H9 (cell line): ENCODE measurements at regions not wholly inside any gene's neighbourhood (a gene's known extent, or its start where the extent isn't known, plus 50 kb on each side); places are given as distances from the start of the nearest gene placed in this dataset.

Experiments
- DNase-seq: peaks from one replicate; pipeline ENCODE4 v3.0.0-alpha.2; 2017
- H2AFZ ChIP-seq: one replicate; pipeline ENCODE4 v1.6.1; 2013; ENCODE audit warnings: mild to moderate bottlenecking, low read length, control low read depth, moderate library complexity
- H2AK5ac ChIP-seq: 2 replicates; pipeline ENCODE4 v1.6.1; 2013; ENCODE audit warnings: low read length, control low read depth, mixed read lengths; ENCODE audit not compliant: insufficient read length
- H2BK120ac ChIP-seq: one replicate; pipeline ENCODE4 v1.6.1; 2013; ENCODE audit warnings: low read depth, mild to moderate bottlenecking, low read length, control low read depth, inconsistent platforms; ENCODE audit not compliant: poor library complexity, severe bottlenecking
- H2BK12ac ChIP-seq: 2 replicates; pipeline ENCODE4 v1.6.1; 2013; ENCODE audit warnings: low read length, control low read depth, mixed read lengths, low read depth; ENCODE audit not compliant: insufficient read length
- H2BK15ac ChIP-seq: 2 replicates; pipeline ENCODE4 v1.6.1; 2013; ENCODE audit warnings: low read depth, low read length, control low read depth
- H2BK20ac ChIP-seq: one replicate; pipeline ENCODE4 v1.6.1; 2013; ENCODE audit warnings: low read depth, mild to moderate bottlenecking, low read length, control low read depth, inconsistent platforms; ENCODE audit not compliant: poor library complexity, severe bottlenecking
- H2BK5ac ChIP-seq: 2 replicates; pipeline ENCODE4 v1.6.1; 2013; ENCODE audit warnings: low read length, control low read depth, mixed read lengths; ENCODE audit not compliant: insufficient read length
- H3K14ac ChIP-seq: 2 replicates; pipeline ENCODE4 v1.6.1; 2013; ENCODE audit warnings: low read length, control low read depth; ENCODE audit not compliant: insufficient read depth
- H3K18ac ChIP-seq: 2 replicates; pipeline ENCODE4 v1.6.1; 2013; ENCODE audit warnings: low read depth, mild to moderate bottlenecking, mixed read lengths, low read length, control low read depth; ENCODE audit not compliant: insufficient read length
- H3K23ac ChIP-seq: 2 replicates; pipeline ENCODE4 v1.6.1; 2013; ENCODE audit warnings: low read length, control low read depth, mixed read lengths, low read depth; ENCODE audit not compliant: insufficient read length
- H3K23me2 ChIP-seq: 2 replicates; pipeline ENCODE4 v1.6.1; 2013; ENCODE audit warnings: low read depth, mild to moderate bottlenecking, mixed read lengths, low read length, control low read depth; ENCODE audit not compliant: insufficient read length, poor library complexity, severe bottlenecking
- H3K27ac ChIP-seq: 2 replicates; pipeline ENCODE4 v1.5.1; 2013; ENCODE audit warnings: low read length, control low read depth, mixed read lengths, low read depth; ENCODE audit not compliant: insufficient read length
- H3K27me3 ChIP-seq: 2 replicates; pipeline ENCODE4 v1.6.1; 2013; ENCODE audit warnings: low read length, control low read depth, inconsistent platforms; ENCODE audit not compliant: insufficient read depth
- H3K4ac ChIP-seq: 2 replicates; pipeline ENCODE4 v1.6.1; 2013; ENCODE audit warnings: low read depth, mild to moderate bottlenecking, control low read depth, inconsistent platforms, low read length, moderate library complexity
- H3K4me1 ChIP-seq: 2 replicates; pipeline ENCODE4 v1.6.1; 2013; ENCODE audit warnings: low read length, control low read depth, inconsistent platforms; ENCODE audit not compliant: insufficient read depth
- H3K4me2 ChIP-seq: 2 replicates; pipeline ENCODE4 v1.6.1; 2013; ENCODE audit warnings: low read length, control low read depth, mixed read lengths; ENCODE audit not compliant: insufficient read length, insufficient read depth
- H3K56ac ChIP-seq: 2 replicates; pipeline ENCODE4 v1.6.1; 2013; ENCODE audit warnings: low read depth, mild to moderate bottlenecking, mixed read lengths, low read length, control low read depth; ENCODE audit not compliant: insufficient read length
- H3K79me1 ChIP-seq: 2 replicates; pipeline ENCODE4 v1.6.1; 2013; ENCODE audit warnings: low read depth, mild to moderate bottlenecking, moderate library complexity, low read length, control low read depth, inconsistent platforms; ENCODE audit not compliant: insufficient read depth, poor library complexity, severe bottlenecking
- H3K79me2 ChIP-seq: 2 replicates; pipeline ENCODE4 v1.6.1; 2013; ENCODE audit warnings: low read length, control low read depth, inconsistent platforms; ENCODE audit not compliant: insufficient read depth
- H3K9ac ChIP-seq: 2 replicates; pipeline ENCODE4 v1.6.1; 2013; ENCODE audit warnings: low read length, control low read depth, mixed read lengths; ENCODE audit not compliant: insufficient read length; ENCODE audit errors: extremely low read depth
- H3K9me3 ChIP-seq: one replicate; pipeline ENCODE4 v1.6.1; 2013; ENCODE audit warnings: low read depth, low read length, inconsistent platforms; ENCODE audit not compliant: control insufficient read depth
- H3T11ph ChIP-seq: one replicate; pipeline ENCODE4 v1.6.1; 2013; ENCODE audit warnings: mild to moderate bottlenecking, low read length, control low read depth, inconsistent platforms
- H4K20me1 ChIP-seq: one replicate; pipeline ENCODE4 v1.6.1; 2013; ENCODE audit not compliant: control insufficient read depth, insufficient read length, insufficient read depth
- H4K5ac ChIP-seq: 2 replicates; pipeline ENCODE4 v1.6.1; 2013; ENCODE audit warnings: low read depth, mild to moderate bottlenecking, mixed read lengths, low read length, control low read depth; ENCODE audit not compliant: insufficient read length
- H4K8ac ChIP-seq: replicated peaks from 2 replicates; pipeline ENCODE4 v1.6.1; 2013; ENCODE audit warnings: low read length, control low read depth, mixed read lengths, low read depth; ENCODE audit not compliant: insufficient read length
- H4K91ac ChIP-seq: 2 replicates; pipeline ENCODE4 v1.6.1; 2013; ENCODE audit warnings: low read depth, mild to moderate bottlenecking, moderate library complexity, mixed read lengths, low read length, control low read depth; ENCODE audit not compliant: insufficient read length
- H3K27ac Mint-ChIP-seq, 3 experiments: 2 replicates in 2 of 3; 3 replicates in 1 of 3; pipeline ENCODE4 v1.8.0; 2020 to 2021; ENCODE audit warnings: mixed read lengths in 3 of 3, mild to moderate bottlenecking in 1 of 3, moderate library complexity in 1 of 3
- H3K27me3 Mint-ChIP-seq: 2 replicates; pipeline ENCODE4 v1.8.0; 2021; ENCODE audit warnings: low read depth, mild to moderate bottlenecking, moderate library complexity, mixed read lengths
- H3K36me3 Mint-ChIP-seq, 3 experiments: 2 replicates in 2 of 3; 3 replicates in 1 of 3; pipeline ENCODE4 v1.8.0; 2020 to 2021; ENCODE audit warnings: low read depth in 3 of 3, mixed read lengths in 3 of 3; ENCODE audit not compliant: insufficient read depth in 1 of 3
- H3K4me1 Mint-ChIP-seq, 2 experiments: 2 replicates each; pipeline ENCODE4 v1.8.0; 2020; ENCODE audit warnings: mixed read lengths in 2 of 2
- H3K4me3 Mint-ChIP-seq, 2 experiments: 2 replicates in 1 of 2; 3 replicates in 1 of 2; pipeline ENCODE4 v1.8.0; 2020 to 2021; ENCODE audit warnings: mild to moderate bottlenecking in 2 of 2, mixed read lengths in 2 of 2, moderate library complexity in 1 of 2
- H3K9me3 Mint-ChIP-seq, 2 experiments: 2 replicates in 1 of 2; 3 replicates in 1 of 2; pipeline ENCODE4 v1.8.0; 2020; ENCODE audit warnings: mild to moderate bottlenecking in 2 of 2, mixed read lengths in 2 of 2, moderate library complexity in 1 of 2
- WGBS: extraction: QIAGEN DNeasy Blood & Tissue Kit; methylation state at CpG from one replicate; pipeline ENCODE4 v1.1.7; 2013; ENCODE audit warnings: missing lambda C conversion rate, low lambda C conversion rate, mixed read lengths; ENCODE audit not compliant: insufficient read length; ENCODE audit errors: extremely low coverage; 5-methylcytosine and 5-hydroxymethylcytosine counted together
- TF ChIP-seq, protein P1 (sequence below): fragments of 200-600 bp; sonication (generic); conservative IDR thresholded peaks from 3 replicates; pipeline ENCODE4 v1.8.0; 2021; ENCODE audit warnings: antibody characterized with exemption, mild to moderate bottlenecking

- DNase-seq, result no peak
- H3K27ac ChIP-seq, result no peak overlapping the region
- no peaks in the 10 kb centered on the region; the same call in 1 of the 2 replicates for H3K27me3 Mint-ChIP-seq
Observed at GRCh38 chr7:26046878-26047277, 105.1 kb upstream of the NFE2L3 start.

More at GRCh38 chr7:26046878-26047277, 105.1 kb upstream of the NFE2L3 start:
- H3K79me2 ChIP-seq, result no peaks in the 10 kb centered on the region
- H3K23me2 ChIP-seq, result no peaks in the 10 kb centered on the region
- no peak overlapping the region for H2BK20ac ChIP-seq
- no peak overlapping the region for H2BK12ac ChIP-seq
- no peak overlapping the region for H2AK5ac ChIP-seq
- H2BK120ac ChIP-seq, result no peak overlapping the region
- no peak overlapping the region for H3K4me2 ChIP-seq
- H4K5ac ChIP-seq, result no peak overlapping the region
- H4K20me1 ChIP-seq, result no peaks in the 10 kb centered on the region
- Mint-ChIP-seq H3K4me1 (peaks cover 6 to 11% of the 10 kb centered on the region in 2 experiments), H3K4me3 (no peak overlapping the region), H3K27ac (no peak overlapping the region), H3K9me3 (no peaks in the 10 kb centered on the region; a peak in 1 of 5 replicates), H3K36me3 (no peaks in the 10 kb centered on the region)
- no peak overlapping the region for H2BK15ac ChIP-seq
- H3K23ac ChIP-seq, result no peak overlapping the region
- H3K4me1 ChIP-seq, result no peaks in the 10 kb centered on the region
- TF ChIP-seq, protein P1, sequence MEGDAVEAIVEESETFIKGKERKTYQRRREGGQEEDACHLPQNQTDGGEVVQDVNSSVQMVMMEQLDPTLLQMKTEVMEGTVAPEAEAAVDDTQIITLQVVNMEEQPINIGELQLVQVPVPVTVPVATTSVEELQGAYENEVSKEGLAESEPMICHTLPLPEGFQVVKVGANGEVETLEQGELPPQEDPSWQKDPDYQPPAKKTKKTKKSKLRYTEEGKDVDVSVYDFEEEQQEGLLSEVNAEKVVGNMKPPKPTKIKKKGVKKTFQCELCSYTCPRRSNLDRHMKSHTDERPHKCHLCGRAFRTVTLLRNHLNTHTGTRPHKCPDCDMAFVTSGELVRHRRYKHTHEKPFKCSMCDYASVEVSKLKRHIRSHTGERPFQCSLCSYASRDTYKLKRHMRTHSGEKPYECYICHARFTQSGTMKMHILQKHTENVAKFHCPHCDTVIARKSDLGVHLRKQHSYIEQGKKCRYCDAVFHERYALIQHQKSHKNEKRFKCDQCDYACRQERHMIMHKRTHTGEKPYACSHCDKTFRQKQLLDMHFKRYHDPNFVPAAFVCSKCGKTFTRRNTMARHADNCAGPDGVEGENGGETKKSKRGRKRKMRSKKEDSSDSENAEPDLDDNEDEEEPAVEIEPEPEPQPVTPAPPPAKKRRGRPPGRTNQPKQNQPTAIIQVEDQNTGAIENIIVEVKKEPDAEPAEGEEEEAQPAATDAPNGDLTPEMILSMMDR, result no peak
- H4K91ac ChIP-seq, result no peak overlapping the region
- H3K4ac ChIP-seq, result no peak overlapping the region
- no peaks in the 10 kb centered on the region for H3K27me3 ChIP-seq
- H3K79me1 ChIP-seq, result no peaks in the 10 kb centered on the region
- H3K56ac ChIP-seq, result no peak overlapping the region
- H3K14ac ChIP-seq, result no peak overlapping the region
- H2AFZ ChIP-seq, result no peak overlapping the region
- no peak overlapping the region for H3K18ac ChIP-seq
- no peak overlapping the region for H3T11ph ChIP-seq
- no peak overlapping the region for H3K9ac ChIP-seq
- H4K8ac ChIP-seq, result no peak overlapping the region
- no CpG with 5 or more reads among the region's 1 CpG for WGBS
- H3K9me3 ChIP-seq, result no peaks in the 10 kb centered on the region
- no peak overlapping the region for H2BK5ac ChIP-seq
